ENCODE measurements at regions not wholly inside any gene's neighbourhood (a gene's known extent, or its start where the extent isn't known, plus 50 kb on each side); places are given as distances from the start of the nearest gene placed in this dataset.

GRCh38 chr6:11903645-11904044 is 108.5 kb upstream of the HIVEP1 start:
- no peaks in the 10 kb centered on the region for H3K27me3 ChIP-seq
- no peaks in the 10 kb centered on the region for H3K36me3 ChIP-seq (replicated peaks in 1 of 2)
- intact Hi-C loops (cut with DNase I): no loop called here
- no peak for DNase-seq
- no peak overlapping the region for H3K27ac ChIP-seq
- 89 to 96% (median 92%) methylated on average over 2 of the region's 2 CpGs for WGBS, 4 donors
- H3K4me1 ChIP-seq (replicated peaks in 1 of 2): no peaks in the 10 kb centered on the region
- no peak for TF ChIP-seq POLR2A (IDR thresholded peaks at IDR 0.05)
- no peak for TF ChIP-seq CTCF (IDR thresholded peaks at IDR 0.05)
- no peaks in the 10 kb centered on the region for H3K9me3 ChIP-seq (replicated peaks in 1 of 3)
- no peak overlapping the region for H3K4me3 ChIP-seq

DNA sequence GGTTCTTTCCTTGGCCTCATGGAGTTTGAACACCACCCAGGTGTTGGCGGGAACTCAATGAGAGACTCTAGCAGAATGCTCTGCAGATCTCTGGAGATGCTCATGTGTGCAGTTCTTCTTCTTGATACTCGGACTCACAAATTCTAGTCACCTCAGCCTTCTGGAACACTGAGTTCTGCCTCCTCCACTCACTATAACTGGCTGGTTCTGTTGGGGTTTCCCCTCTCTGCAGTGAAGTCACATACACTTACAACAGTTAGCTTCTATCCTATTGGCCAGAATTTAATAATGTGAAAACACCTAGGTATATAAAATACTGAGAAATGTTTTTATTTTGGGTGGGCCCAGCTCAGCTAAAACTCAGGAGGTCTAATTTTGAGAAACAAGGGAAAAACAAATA is 109.6 kb upstream of the HIVEP1 start:
- WGBS, 4 donors: 86 to 100% (median 94%) methylated on average over 2 of the region's 2 CpGs
- Histone ChIP-seq H3K27me3 (no peaks in the 10 kb centered on the region), H3K4me1 (replicated peaks in 1 of 2) (no peaks in the 10 kb centered on the region), H3K9me3 (replicated peaks in 1 of 3) (no peaks in the 10 kb centered on the region), H3K36me3 (replicated peaks in 1 of 2) (no peaks in the 10 kb centered on the region), H3K27ac (no peak overlapping the region), H3K4me3 (no peak overlapping the region)
- DNase-seq: no peak
- intact Hi-C loops (cut with DNase I): no loop called here
- TF ChIP-seq POLR2A (IDR thresholded peaks at IDR 0.05) (no peak), CTCF (IDR thresholded peaks at IDR 0.05) (no peak)

- intact Hi-C loops (cut with DNase I): no loop called here
- no peak overlapping the region for H3K4me3 ChIP-seq
- no peaks in the 10 kb centered on the region for H3K4me1 ChIP-seq (replicated peaks in 1 of 2)
- no peaks in the 10 kb centered on the region for H3K27me3 ChIP-seq
- TF ChIP-seq CTCF (IDR thresholded peaks at IDR 0.05) (no peak), POLR2A (IDR thresholded peaks at IDR 0.05) (no peak)
- DNase-seq: no peak
- 58 to 71% (median 64%) methylated on average over 14 of the region's 14 CpGs for whole genome bisulfite sequencing, 4 donors
- no peaks in the 10 kb centered on the region for H3K36me3 ChIP-seq (replicated peaks in 1 of 2)
- no peaks in the 10 kb centered on the region for H3K9me3 ChIP-seq (replicated peaks in 1 of 3)
- no peak overlapping the region for H3K27ac ChIP-seq
Observed at GRCh38 chr6:11900662-11901598, 111.2 kb upstream of the HIVEP1 start.

GRCh38 chr6:11899645-11900044 is 112.5 kb upstream of the HIVEP1 start:
- no peak for DNase-seq
- TF ChIP-seq CTCF (IDR thresholded peaks at IDR 0.05) (no peak), POLR2A (IDR thresholded peaks at IDR 0.05) (no peak)
- H3K9me3 ChIP-seq (replicated peaks in 1 of 3): no peaks in the 10 kb centered on the region
- 67 to 79% (median 72%) methylated on average over 1 of the region's 1 CpG for WGBS, 4 donors
- H3K27ac ChIP-seq: no peak overlapping the region
- H3K27me3 ChIP-seq: no peaks in the 10 kb centered on the region
- H3K4me3 ChIP-seq: no peak overlapping the region
- no peaks in the 10 kb centered on the region for H3K4me1 ChIP-seq (replicated peaks in 1 of 2)
- no peaks in the 10 kb centered on the region for H3K36me3 ChIP-seq (replicated peaks in 1 of 2)
- intact Hi-C loops (cut with DNase I): no loop called here

Data from adrenal gland (tissue), 9 donors.